Neutrophil (primary cell): ENCODE measurements at regions not wholly inside any gene's neighbourhood (a gene's known extent, or its start where the extent isn't known, plus 50 kb on each side); places are given as distances from the start of the nearest gene placed in this dataset.
A peak's percentile ranks its signal among the peaks of the same experiment; 100 is the strongest.

Experiments used
- H3K27ac ChIP-seq: fragments of 200-600 bp; sonication (generic); 2 replicates; pipeline ENCODE4 v1.5.1; 2016; ENCODE audit warnings: mild to moderate bottlenecking, moderate library complexity
- H3K27me3 ChIP-seq: fragments of 200-600 bp; sonication (generic); 2 replicates; pipeline ENCODE4 v1.6.0; 2016; ENCODE audit warnings: mild to moderate bottlenecking
- H3K36me3 ChIP-seq: fragments of 200-600 bp; sonication (generic); 2 replicates; pipeline ENCODE4 v1.5.1; 2017
- H3K4me1 ChIP-seq, 2 experiments: fragments of 200-600 bp in 1 of 2; sonication (generic) in 1 of 2; 1 replicate in 1 of 2; 2 replicates in 1 of 2; pipeline versions ENCODE4 v1.5.1 to v1.6.1; 2013 to 2016; ENCODE audit warnings: low read depth in 1 of 2, low read length in 1 of 2, mild to moderate bottlenecking in 1 of 2, moderate library complexity in 1 of 2; ENCODE audit not compliant: control insufficient read depth in 1 of 2, insufficient read depth in 1 of 2
- H3K4me3 ChIP-seq, 2 experiments: fragments of 200-600 bp in 1 of 2; sonication (generic) in 1 of 2; 1 replicate in 1 of 2; 2 replicates in 1 of 2; pipeline ENCODE4 v1.5.1; 2013 to 2016; ENCODE audit warnings: low read depth in 1 of 2, low read length in 1 of 2, mild to moderate bottlenecking in 1 of 2, moderate library complexity in 1 of 2
- H3K9me3 ChIP-seq: fragments of 200-600 bp; sonication (generic); 2 replicates; pipeline ENCODE4 v1.5.1; 2016
- CTCF ChIP-seq: fragments of 200-600 bp; sonication (generic); IDR thresholded peaks from 2 replicates; pipeline ENCODE4 v1.5.1; 2016; ENCODE audit warnings: antibody characterized with exemption

GRCh38 chr9:121596515-121596914, 54.9 kb upstream of the DAB2IP start:
- Histone ChIP-seq H3K36me3 (no peaks in the 10 kb centered on the region), H3K4me3 (no peak overlapping the region), H3K9me3 (no peaks in the 10 kb centered on the region), H3K27ac (no peak overlapping the region), H3K27me3 (peaks cover 95% of the 10 kb centered on the region), H3K4me1 (peaks cover 12 to 24% of the 10 kb centered on the region in 2 experiments)
- TF ChIP-seq CTCF: no peak

GRCh38 chr9:121597698-121598166, 53.7 kb upstream of the DAB2IP start:
- no peak overlapping the region for H3K4me3 ChIP-seq
- H3K27ac ChIP-seq: no peak overlapping the region
- no peaks in the 10 kb centered on the region for H3K9me3 ChIP-seq
- H3K36me3 ChIP-seq: no peaks in the 10 kb centered on the region
- peaks cover 94% of the 10 kb centered on the region for H3K27me3 ChIP-seq
- peaks cover 12 to 26% of the 10 kb centered on the region in 2 experiments for H3K4me1 ChIP-seq
- TF ChIP-seq CTCF: no peak

GRCh38 chr9:121598167-121598964, 53.1 kb upstream of the DAB2IP start:
- Histone ChIP-seq H3K4me3 (no peak overlapping the region), H3K27ac (no peak overlapping the region), H3K27me3 (peaks cover 94% of the 10 kb centered on the region), H3K9me3 (no peaks in the 10 kb centered on the region), H3K36me3 (no peaks in the 10 kb centered on the region), H3K4me1 (peaks cover 12 to 26% of the 10 kb centered on the region in 2 experiments)
- TF ChIP-seq CTCF: no peak

GRCh38 chr9:121598965-121599871, 52.2 kb upstream of the DAB2IP start:
- H3K4me1 ChIP-seq: peaks cover 12 to 26% of the 10 kb centered on the region in 2 experiments
- peaks cover 94% of the 10 kb centered on the region for H3K27me3 ChIP-seq
- no peaks in the 10 kb centered on the region for H3K9me3 ChIP-seq
- no peak for TF ChIP-seq CTCF
- H3K4me3 ChIP-seq: peak overlapping the region in 1 of 2 experiments; percentile 10
- no peaks in the 10 kb centered on the region for H3K36me3 ChIP-seq
- no peak overlapping the region for H3K27ac ChIP-seq

GRCh38 chr9:121599872-121600585, 51.4 kb upstream of the DAB2IP start:
- TF ChIP-seq CTCF: no peak

More at GRCh38 chr9:121599872-121600585, 51.4 kb upstream of the DAB2IP start:
- H3K4me3 ChIP-seq: peak overlapping the region in 1 of 2 experiments; percentile 10
- peaks cover 12 to 26% of the 10 kb centered on the region in 2 experiments for H3K4me1 ChIP-seq
- no peaks in the 10 kb centered on the region for H3K9me3 ChIP-seq
- no peak overlapping the region for H3K27ac ChIP-seq
- H3K27me3 ChIP-seq: peaks cover 96% of the 10 kb centered on the region
- no peaks in the 10 kb centered on the region for H3K36me3 ChIP-seq
